ENCODE measurements at regions not wholly inside any gene's neighbourhood (a gene's known extent, or its start where the extent isn't known, plus 50 kb on each side); places are given as distances from the start of the nearest gene placed in this dataset.

DNA sequence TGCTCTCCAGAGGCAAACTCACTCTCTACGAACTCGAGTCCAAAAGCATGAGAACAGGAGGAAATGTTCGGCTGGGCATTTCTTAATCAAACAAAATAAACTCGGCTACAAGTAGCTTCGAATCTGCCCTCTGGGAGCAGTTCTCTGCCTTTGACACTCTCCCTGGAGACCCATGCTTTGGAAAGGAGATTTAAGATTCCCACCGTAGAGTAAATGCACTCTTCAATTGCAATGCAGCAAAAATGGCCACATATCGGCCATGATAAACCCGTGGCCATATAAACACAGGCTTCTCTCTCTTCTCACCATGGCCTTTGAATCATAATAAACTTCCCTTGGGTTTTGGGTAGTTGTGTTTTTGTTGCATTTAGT lies 215.4 kb downstream of the TOMM20 start:
- no peak overlapping the region for H3K4me3 Mint-ChIP-seq

DNA sequence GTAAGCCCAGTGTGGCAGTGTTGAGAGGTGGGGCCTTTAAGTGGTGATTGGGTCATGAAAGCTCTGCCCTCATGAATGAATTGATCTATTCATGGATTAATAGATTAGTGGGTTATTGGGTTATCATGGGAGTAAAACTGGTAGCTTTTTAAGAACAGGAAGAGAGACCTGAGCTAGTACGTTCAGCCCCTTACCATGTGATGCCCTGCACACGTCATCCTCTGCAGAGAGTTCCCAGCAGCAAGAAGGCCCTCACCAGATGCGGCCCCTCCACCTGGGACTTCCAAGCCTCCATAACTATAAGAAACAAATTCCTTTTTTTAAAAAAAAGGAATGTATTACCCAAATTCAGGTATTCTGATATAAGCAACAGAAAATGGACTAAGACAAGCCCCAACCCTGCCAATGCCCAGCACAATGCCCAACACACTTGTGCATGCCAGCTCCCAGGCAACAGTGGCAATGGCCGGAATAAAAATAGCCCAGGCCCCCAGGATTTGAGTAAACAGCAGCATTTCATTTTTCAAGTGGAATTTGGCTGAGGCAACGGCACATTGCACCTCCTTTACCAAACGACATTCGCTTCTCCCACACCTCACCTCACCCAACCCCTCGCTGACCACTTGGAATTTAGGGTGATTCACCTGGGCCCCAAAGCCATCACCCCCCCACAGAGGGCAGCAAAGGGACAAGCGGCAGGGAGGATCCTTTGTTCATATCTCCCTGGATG lies 215.9 kb downstream of the TOMM20 start:
- H3K9ac ChIP-seq (ENCODE audit: insufficient read depth, low read length, poor library complexity, severe bottlenecking), result no peak overlapping the region
- DNase-seq, result peak in 1 of 3 donors; percentile 21
- H3K79me2 ChIP-seq (ENCODE audit: insufficient read depth, low read length), result no peaks in the 10 kb centered on the region
- Mint-ChIP-seq H3K36me3 (peaks cover 0 to under 1% of the 10 kb centered on the region in 2 donors), H3K27me3 (ENCODE audit: low read depth in 3 of 3) (peaks cover 0 to 3% (median 2%) of the 10 kb centered on the region in 3 donors), H3K4me3 (no peak overlapping the region), H3K27ac (peak overlapping the region in 1 of 7 donors; percentile 54), H3K4me1 (peaks cover 41% of the 10 kb centered on the region), H3K9me3 (peaks cover 0 to 5% (median 0%) of the 10 kb centered on the region in 7 donors)
- H3K4me3 ChIP-seq (replicated peaks in 1 of 3; ENCODE audit: low read depth in 2 of 3, low read length in 3 of 3), result no peak overlapping the region
- intact Hi-C loops (cut with micrococcal nuclease), result no loop called here
- H3K36me3 ChIP-seq (replicated peaks in 1 of 2; ENCODE audit: control insufficient read depth in 1 of 2, insufficient read depth in 2 of 2, low read length in 2 of 2), result no peaks in the 10 kb centered on the region
- TF ChIP-seq, protein P1, sequence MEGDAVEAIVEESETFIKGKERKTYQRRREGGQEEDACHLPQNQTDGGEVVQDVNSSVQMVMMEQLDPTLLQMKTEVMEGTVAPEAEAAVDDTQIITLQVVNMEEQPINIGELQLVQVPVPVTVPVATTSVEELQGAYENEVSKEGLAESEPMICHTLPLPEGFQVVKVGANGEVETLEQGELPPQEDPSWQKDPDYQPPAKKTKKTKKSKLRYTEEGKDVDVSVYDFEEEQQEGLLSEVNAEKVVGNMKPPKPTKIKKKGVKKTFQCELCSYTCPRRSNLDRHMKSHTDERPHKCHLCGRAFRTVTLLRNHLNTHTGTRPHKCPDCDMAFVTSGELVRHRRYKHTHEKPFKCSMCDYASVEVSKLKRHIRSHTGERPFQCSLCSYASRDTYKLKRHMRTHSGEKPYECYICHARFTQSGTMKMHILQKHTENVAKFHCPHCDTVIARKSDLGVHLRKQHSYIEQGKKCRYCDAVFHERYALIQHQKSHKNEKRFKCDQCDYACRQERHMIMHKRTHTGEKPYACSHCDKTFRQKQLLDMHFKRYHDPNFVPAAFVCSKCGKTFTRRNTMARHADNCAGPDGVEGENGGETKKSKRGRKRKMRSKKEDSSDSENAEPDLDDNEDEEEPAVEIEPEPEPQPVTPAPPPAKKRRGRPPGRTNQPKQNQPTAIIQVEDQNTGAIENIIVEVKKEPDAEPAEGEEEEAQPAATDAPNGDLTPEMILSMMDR (IDR thresholded peaks at IDR 0.05), result no peak
- H3K9me3 ChIP-seq (replicated peaks in 1 of 2; ENCODE audit: control insufficient read depth in 1 of 2, insufficient read depth in 1 of 2, low read length in 2 of 2), result no peaks in the 10 kb centered on the region
- no peak overlapping the region for H3K27ac ChIP-seq (ENCODE audit: low read depth in 1 of 2, low read length in 2 of 2)
- no peak overlapping the region for H2AFZ ChIP-seq (ENCODE audit: insufficient read depth, low read depth, low read length, poor library complexity, severe bottlenecking)
- 65% methylated on average over 7 of the region's 9 CpGs for WGBS (ENCODE audit: insufficient coverage)
- no peaks in the 10 kb centered on the region for H4K20me1 ChIP-seq (ENCODE audit: insufficient read depth, low read length)
- H3K4me1 ChIP-seq (ENCODE audit: control insufficient read depth in 1 of 2, insufficient read depth in 2 of 2, low read length in 2 of 2), result peaks cover 21 to 46% of the 10 kb centered on the region in 2 donors
- H3K4me2 ChIP-seq (replicated peaks; ENCODE audit: extremely low read depth, low read length, poor library complexity, severe bottlenecking), result no peak overlapping the region
- no peaks in the 10 kb centered on the region for H3K27me3 ChIP-seq (ENCODE audit: control insufficient read depth in 2 of 2, insufficient read depth in 2 of 2, low read length in 2 of 2)

More for the DNA sequence above, 215.4 kb downstream of the TOMM20 start:
- Histone ChIP-seq H3K27me3 (ENCODE audit: control insufficient read depth in 2 of 2, insufficient read depth in 2 of 2, low read length in 2 of 2) (no peaks in the 10 kb centered on the region), H3K4me2 (replicated peaks; ENCODE audit: extremely low read depth, low read length, poor library complexity, severe bottlenecking) (no peak overlapping the region), H3K9me3 (replicated peaks in 1 of 2; ENCODE audit: control insufficient read depth in 1 of 2, insufficient read depth in 1 of 2, low read length in 2 of 2) (no peaks in the 10 kb centered on the region), H3K4me1 (ENCODE audit: control insufficient read depth in 1 of 2, insufficient read depth in 2 of 2, low read length in 2 of 2) (peaks cover 26 to 51% of the 10 kb centered on the region in 2 donors), H4K20me1 (ENCODE audit: insufficient read depth, low read length) (no peaks in the 10 kb centered on the region), H3K9ac (ENCODE audit: insufficient read depth, low read length, poor library complexity, severe bottlenecking) (no peak overlapping the region), H3K4me3 (replicated peaks in 1 of 3; ENCODE audit: low read depth in 2 of 3, low read length in 3 of 3) (no peak overlapping the region), H2AFZ (ENCODE audit: insufficient read depth, low read depth, low read length, poor library complexity, severe bottlenecking) (no peak overlapping the region), H3K36me3 (replicated peaks in 1 of 2; ENCODE audit: control insufficient read depth in 1 of 2, insufficient read depth in 2 of 2, low read length in 2 of 2) (no peaks in the 10 kb centered on the region), H3K79me2 (ENCODE audit: insufficient read depth, low read length) (no peaks in the 10 kb centered on the region), H3K27ac (ENCODE audit: low read depth in 1 of 2, low read length in 2 of 2) (no peak overlapping the region)
- no peaks in the 10 kb centered on the region for H3K36me3 Mint-ChIP-seq
- intact Hi-C loops (cut with micrococcal nuclease), result no loop called here
- peak overlapping the region in 1 of 7 donors; percentile 54 for H3K27ac Mint-ChIP-seq
- peaks cover 46% of the 10 kb centered on the region for H3K4me1 Mint-ChIP-seq
- no peak for DNase-seq
- peaks cover 0 to 3% (median 2%) of the 10 kb centered on the region in 3 donors for H3K27me3 Mint-ChIP-seq (ENCODE audit: low read depth in 3 of 3)
- 91% methylated on average over 6 of the region's 8 CpGs for WGBS (ENCODE audit: insufficient coverage)
- peaks cover 0 to 5% (median 0%) of the 10 kb centered on the region in 7 donors for H3K9me3 Mint-ChIP-seq
- TF ChIP-seq, protein P1 (IDR thresholded peaks at IDR 0.05), result no peak

All from CD14-positive monocyte (primary cell).